Stimulated activated CD4-positive, alpha-beta T cell treated with anti-CD3 and anti-CD28 coated beads, Interleukin-15, amount 100 ng/mL, for 1 hour (primary cell): ENCODE measurements at regions not wholly inside any gene's neighbourhood (a gene's known extent, or its start where the extent isn't known, plus 50 kb on each side); places are given as distances from the start of the nearest gene placed in this dataset.

ENCODE experiments used
- DNase-seq, 2 donors: peaks; one replicate each; pipeline ENCODE4 v3.0.0-alpha.2; 2020; ENCODE audit warnings: low read depth in 1 of 2, low spot score in 1 of 2

GRCh38 chr2:12303181-12304030 lies 413.3 kb upstream of the TRIB2 start:
- no peak for DNase-seq

DNA sequence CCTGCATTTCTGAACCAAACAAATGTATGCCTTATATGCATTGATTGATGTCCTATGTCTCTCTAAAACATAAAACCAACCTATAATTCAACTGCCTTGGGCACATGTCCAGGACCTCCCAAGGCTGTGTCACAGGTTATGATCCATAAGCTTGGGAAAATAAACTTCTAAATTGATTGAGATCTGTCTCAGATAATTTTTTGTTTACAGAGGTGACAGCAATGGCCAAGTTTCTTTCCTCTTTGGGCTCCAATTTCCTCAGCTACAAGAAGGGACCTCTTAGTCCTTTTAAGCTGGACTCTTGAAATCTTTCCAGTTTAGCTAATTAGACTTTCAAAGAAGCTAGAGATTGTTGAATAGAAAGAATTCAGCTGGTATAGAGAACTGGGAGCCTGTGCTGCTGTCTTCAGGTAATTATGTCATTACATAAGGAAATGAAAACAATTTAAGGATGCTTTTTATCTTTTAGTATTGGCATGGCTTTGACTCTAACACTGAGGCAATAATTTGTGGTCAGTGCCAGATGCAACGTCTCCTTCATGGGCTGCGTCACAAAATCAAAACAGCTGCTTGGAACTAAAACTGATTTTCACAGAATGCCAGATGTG lies 412.1 kb upstream of the TRIB2 start:
- DNase-seq: no peak

DNA sequence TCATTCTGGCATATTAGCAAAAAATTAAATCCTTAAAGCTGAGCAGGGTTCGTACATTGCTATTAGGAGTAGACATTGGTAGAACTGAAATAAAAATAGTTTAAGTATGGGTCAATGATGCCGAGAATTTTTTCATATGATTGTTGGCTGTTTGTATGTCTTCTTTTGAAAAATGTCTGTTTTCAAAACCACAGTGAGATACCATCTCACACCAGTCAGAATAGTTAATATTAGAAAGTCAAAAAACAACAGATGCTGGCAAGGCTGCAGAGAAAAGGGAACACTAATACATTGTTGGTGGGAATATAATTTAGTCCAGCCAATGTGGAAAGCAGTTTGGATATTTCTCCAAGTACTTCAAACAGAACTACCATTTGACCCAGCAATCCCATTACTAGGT lies 410.8 kb upstream of the TRIB2 start:
- no peak for DNase-seq

GRCh38 chr2:12310399-12310798 lies 406.3 kb upstream of the TRIB2 start:
- no peak for DNase-seq

- DNase-seq: no peak
These were observed 403.1 kb upstream of the TRIB2 start for GRCh38 chr2:12313445-12314126.

GRCh38 chr2:12314127-12314760 lies 402.5 kb upstream of the TRIB2 start:
- no peak for DNase-seq

DNA sequence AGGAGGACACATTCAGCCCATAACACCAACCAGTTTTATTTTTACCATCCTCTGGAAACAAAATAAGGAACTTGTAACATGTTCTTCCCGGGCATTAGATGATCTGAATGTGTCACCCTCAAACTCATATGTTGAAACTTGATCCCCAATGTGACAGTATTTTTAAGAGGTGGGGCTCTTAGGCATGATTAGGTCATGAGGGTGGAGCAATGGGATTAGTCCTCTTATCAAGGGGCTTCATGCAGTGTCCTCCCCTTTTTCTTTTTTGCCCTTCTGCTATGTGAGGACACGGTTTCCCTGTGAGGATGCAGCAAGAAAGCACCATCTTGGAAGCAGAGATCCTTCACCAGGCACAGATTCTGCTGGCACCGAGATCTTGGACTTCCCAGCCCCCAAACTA lies 401.5 kb upstream of the TRIB2 start:
- DNase-seq: no peak

DNA sequence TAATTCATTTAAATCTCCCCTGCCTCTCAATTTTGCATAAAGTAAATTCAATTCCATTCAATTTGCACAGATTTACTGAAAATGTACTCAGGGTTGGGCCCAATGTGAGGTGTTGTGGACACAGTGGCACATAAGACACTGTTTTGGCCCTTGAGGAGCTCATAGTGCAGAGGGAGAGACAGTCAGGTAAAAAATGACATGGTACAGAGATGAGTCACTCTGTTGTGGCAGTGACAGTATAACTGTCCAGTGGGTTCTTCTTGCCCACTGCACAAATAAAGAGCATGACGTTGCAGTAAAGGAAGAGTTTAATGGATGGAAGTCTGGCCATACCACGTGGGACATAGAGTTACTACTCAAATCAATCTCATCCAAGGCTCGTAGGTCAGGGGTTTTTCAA lies 400.3 kb upstream of the TRIB2 start:
- no peak for DNase-seq

- no peak for DNase-seq
These were observed 399.4 kb upstream of the TRIB2 start for GRCh38 chr2:12317286-12317685.

GRCh38 chr2:12317814-12318426 lies 398.8 kb upstream of the TRIB2 start:
- no peak for DNase-seq

DNA sequence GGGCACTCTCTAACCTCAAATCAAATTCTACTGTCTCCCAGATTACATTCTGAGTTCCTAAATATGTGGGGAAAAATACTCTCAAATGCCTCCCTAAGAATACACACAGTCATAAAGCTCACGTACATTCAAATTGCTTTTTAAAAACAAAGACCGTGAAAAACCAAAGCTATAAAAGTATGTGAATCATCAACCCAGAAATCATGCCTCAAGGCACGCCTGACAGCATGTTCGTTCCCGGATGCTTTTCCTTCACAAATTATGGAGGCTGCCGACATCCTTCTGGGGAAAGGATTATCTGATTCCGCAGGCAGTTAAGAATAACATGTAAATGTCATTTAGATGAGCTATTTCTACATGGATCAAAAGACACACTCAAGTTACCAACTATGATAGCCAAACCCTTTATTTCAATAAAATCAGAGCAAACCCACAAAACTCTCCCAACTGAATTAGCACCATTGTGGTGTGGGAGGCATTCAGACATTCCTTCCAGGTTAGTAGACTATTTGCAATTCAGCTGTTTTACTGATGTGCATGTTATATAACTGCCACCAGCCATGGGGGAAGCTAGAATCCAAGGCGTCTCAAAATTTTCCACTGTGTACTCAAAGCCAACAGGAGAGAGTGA lies 398.2 kb upstream of the TRIB2 start:
- DNase-seq: no peak

- DNase-seq: no peak
These were observed 396.6 kb upstream of the TRIB2 start for GRCh38 chr2:12320027-12320734.

- DNase-seq: no peak
These were observed 395.6 kb upstream of the TRIB2 start for GRCh38 chr2:12320991-12321641.

DNA sequence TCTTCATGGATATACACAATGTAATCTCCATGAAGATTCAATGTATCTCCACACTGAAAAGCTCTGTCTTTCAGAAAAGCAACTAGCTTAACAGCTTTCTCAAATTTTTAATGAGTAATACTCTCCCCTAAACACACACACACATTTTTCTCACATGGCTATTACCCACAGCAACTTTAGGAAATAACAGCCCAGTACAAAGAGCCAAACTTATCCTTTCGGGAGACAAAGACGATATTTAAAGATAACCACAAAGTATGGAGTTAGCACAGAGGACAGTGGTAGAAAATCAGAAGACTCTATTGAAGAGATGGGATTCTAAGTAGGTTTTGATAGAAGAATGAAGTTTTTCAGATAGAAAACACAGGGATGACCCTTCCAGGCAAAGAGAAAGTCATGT lies 394.9 kb upstream of the TRIB2 start:
- no peak for DNase-seq

GRCh38 chr2:12325806-12326205 lies 390.9 kb upstream of the TRIB2 start:
- DNase-seq: no peak

GRCh38 chr2:12326449-12327190 lies 390.1 kb upstream of the TRIB2 start:
- DNase-seq: no peak

- no peak for DNase-seq
These were observed 385.8 kb upstream of the TRIB2 start for GRCh38 chr2:12330916-12331315.

DNA sequence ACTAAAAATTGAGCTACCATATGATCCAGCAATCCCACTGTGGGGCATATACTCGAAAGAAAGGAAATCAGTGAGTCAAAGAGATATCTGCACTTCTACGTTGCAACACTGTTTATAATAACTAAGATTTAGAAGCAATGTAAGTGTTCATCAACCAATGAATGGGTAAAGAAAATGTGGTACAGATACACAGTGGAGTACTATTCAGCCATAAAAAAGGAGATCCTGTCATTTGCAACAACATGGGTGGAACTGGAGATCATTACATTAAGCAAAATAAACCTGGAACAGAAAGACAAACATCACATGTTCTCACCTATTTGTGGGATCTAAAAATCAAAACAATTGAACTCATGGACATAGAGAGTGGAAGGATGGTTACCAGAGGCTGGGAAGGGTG lies 385.0 kb upstream of the TRIB2 start:
- DNase-seq: no peak

- DNase-seq: no peak
These were observed 383.4 kb upstream of the TRIB2 start for GRCh38 chr2:12333293-12333692.
